ENCODE measurements at regions not wholly inside any gene's neighbourhood (a gene's known extent, or its start where the extent isn't known, plus 50 kb on each side); places are given as distances from the start of the nearest gene placed in this dataset.

DNA sequence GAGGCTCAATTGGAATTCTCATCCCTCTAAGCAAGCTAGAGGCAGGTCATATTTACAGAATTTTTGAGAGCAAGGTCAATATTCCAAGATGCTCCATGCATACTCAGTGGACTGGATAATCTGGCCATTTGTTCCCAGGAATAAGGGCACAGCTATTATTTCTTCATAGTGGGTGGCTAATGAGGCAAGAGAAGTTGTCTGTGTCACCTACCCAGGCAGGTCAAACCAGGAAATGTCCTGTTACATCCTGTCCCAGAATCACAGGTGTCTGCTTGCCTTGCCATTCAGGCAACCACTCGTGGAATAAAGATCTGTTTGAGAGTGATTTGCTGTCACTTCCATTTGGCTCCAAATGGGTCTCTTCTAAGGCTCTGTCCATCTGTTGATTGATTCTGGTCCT lies 85.2 kb upstream of the ZP4 start:
- TF ChIP-seq, protein P1, sequence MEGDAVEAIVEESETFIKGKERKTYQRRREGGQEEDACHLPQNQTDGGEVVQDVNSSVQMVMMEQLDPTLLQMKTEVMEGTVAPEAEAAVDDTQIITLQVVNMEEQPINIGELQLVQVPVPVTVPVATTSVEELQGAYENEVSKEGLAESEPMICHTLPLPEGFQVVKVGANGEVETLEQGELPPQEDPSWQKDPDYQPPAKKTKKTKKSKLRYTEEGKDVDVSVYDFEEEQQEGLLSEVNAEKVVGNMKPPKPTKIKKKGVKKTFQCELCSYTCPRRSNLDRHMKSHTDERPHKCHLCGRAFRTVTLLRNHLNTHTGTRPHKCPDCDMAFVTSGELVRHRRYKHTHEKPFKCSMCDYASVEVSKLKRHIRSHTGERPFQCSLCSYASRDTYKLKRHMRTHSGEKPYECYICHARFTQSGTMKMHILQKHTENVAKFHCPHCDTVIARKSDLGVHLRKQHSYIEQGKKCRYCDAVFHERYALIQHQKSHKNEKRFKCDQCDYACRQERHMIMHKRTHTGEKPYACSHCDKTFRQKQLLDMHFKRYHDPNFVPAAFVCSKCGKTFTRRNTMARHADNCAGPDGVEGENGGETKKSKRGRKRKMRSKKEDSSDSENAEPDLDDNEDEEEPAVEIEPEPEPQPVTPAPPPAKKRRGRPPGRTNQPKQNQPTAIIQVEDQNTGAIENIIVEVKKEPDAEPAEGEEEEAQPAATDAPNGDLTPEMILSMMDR (IDR thresholded peaks at IDR 0.05; ENCODE audit: low read depth, low read length, missing input control): no peak
- no peak for TF ChIP-seq TAF1 (conservative IDR thresholded peaks at IDR 0.05)
- TF ChIP-seq, protein P2, sequence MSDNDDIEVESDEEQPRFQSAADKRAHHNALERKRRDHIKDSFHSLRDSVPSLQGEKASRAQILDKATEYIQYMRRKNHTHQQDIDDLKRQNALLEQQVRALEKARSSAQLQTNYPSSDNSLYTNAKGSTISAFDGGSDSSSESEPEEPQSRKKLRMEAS (IDR thresholded peaks at IDR 0.05): no peak
- TF ChIP-seq, protein P3, sequence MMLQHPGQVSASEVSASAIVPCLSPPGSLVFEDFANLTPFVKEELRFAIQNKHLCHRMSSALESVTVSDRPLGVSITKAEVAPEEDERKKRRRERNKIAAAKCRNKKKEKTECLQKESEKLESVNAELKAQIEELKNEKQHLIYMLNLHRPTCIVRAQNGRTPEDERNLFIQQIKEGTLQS (IDR thresholded peaks at IDR 0.05): no peak
- TF ChIP-seq, protein P4, sequence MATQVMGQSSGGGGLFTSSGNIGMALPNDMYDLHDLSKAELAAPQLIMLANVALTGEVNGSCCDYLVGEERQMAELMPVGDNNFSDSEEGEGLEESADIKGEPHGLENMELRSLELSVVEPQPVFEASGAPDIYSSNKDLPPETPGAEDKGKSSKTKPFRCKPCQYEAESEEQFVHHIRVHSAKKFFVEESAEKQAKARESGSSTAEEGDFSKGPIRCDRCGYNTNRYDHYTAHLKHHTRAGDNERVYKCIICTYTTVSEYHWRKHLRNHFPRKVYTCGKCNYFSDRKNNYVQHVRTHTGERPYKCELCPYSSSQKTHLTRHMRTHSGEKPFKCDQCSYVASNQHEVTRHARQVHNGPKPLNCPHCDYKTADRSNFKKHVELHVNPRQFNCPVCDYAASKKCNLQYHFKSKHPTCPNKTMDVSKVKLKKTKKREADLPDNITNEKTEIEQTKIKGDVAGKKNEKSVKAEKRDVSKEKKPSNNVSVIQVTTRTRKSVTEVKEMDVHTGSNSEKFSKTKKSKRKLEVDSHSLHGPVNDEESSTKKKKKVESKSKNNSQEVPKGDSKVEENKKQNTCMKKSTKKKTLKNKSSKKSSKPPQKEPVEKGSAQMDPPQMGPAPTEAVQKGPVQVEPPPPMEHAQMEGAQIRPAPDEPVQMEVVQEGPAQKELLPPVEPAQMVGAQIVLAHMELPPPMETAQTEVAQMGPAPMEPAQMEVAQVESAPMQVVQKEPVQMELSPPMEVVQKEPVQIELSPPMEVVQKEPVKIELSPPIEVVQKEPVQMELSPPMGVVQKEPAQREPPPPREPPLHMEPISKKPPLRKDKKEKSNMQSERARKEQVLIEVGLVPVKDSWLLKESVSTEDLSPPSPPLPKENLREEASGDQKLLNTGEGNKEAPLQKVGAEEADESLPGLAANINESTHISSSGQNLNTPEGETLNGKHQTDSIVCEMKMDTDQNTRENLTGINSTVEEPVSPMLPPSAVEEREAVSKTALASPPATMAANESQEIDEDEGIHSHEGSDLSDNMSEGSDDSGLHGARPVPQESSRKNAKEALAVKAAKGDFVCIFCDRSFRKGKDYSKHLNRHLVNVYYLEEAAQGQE (IDR thresholded peaks at IDR 0.05): no peak
- TF ChIP-seq, protein P5, sequence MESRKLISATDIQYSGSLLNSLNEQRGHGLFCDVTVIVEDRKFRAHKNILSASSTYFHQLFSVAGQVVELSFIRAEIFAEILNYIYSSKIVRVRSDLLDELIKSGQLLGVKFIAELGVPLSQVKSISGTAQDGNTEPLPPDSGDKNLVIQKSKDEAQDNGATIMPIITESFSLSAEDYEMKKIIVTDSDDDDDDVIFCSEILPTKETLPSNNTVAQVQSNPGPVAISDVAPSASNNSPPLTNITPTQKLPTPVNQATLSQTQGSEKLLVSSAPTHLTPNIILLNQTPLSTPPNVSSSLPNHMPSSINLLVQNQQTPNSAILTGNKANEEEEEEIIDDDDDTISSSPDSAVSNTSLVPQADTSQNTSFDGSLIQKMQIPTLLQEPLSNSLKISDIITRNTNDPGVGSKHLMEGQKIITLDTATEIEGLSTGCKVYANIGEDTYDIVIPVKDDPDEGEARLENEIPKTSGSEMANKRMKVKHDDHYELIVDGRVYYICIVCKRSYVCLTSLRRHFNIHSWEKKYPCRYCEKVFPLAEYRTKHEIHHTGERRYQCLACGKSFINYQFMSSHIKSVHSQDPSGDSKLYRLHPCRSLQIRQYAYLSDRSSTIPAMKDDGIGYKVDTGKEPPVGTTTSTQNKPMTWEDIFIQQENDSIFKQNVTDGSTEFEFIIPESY (IDR thresholded peaks at IDR 0.05): no peak
- no peak for TF ChIP-seq YY1 (IDR thresholded peaks at IDR 0.05)
- TF ChIP-seq JUND (IDR thresholded peaks at IDR 0.05): no peak
- TF ChIP-seq RAD21 (IDR thresholded peaks at IDR 0.05): no peak
- no peak for TF ChIP-seq HNF4G (IDR thresholded peaks at IDR 0.05)
